ENCODE measurements at regions not wholly inside any gene's neighbourhood (a gene's known extent, or its start where the extent isn't known, plus 50 kb on each side); places are given as distances from the start of the nearest gene placed in this dataset.

GRCh38 chr15:72983801-72984545 lies 68.3 kb upstream of the NEO1 start:
- TF ChIP-seq EZH2 (IDR thresholded peaks at IDR 0.05; ENCODE audit: low read depth) (no peak), CTCF (conservative IDR thresholded peaks at IDR 0.05) (no peak)
